IMR-90 (cell line): ENCODE measurements at regions not wholly inside any gene's neighbourhood (a gene's known extent, or its start where the extent isn't known, plus 50 kb on each side); places are given as distances from the start of the nearest gene placed in this dataset.

Source experiments
- BHLHE40 ChIP-seq: fragments of 150-350 bp; IDR thresholded peaks from 2 replicates; pipeline ENCODE4 v1.6.1; 2016; ENCODE audit warnings: mild to moderate bottlenecking, low read depth, low read length
- CEBPB ChIP-seq: IDR thresholded peaks from 2 replicates; pipeline ENCODE4 v1.6.1; 2012; ENCODE audit warnings: low read depth, low read length, improper control_type of control experiment
- CTCF ChIP-seq: conservative IDR thresholded peaks from 2 replicates; pipeline ENCODE4 v1.5.1; 2012; ENCODE audit warnings: mild to moderate bottlenecking, low read depth, low read length, improper control_type of control experiment
- FOS ChIP-seq: fragments of 150-350 bp; IDR thresholded peaks from 2 replicates; pipeline ENCODE4 v1.6.1; 2016; ENCODE audit warnings: low read depth, low read length
- MAZ ChIP-seq: IDR thresholded peaks from 2 replicates; pipeline ENCODE4 v1.6.1; 2012; ENCODE audit warnings: low read depth, mild to moderate bottlenecking, low read length, improper control_type of control experiment, moderate library complexity, borderline replicate concordance
- NFE2L2 ChIP-seq: fragments of 150-350 bp; IDR thresholded peaks from 2 replicates; pipeline ENCODE4 v1.6.1; 2016; ENCODE audit warnings: low read depth, mild to moderate bottlenecking, low read length
- POLR2A ChIP-seq: IDR thresholded peaks from 2 replicates; pipeline ENCODE4 v1.6.1; 2012; ENCODE audit warnings: mild to moderate bottlenecking, low read depth, low read length
- RAD21 ChIP-seq: IDR thresholded peaks from 2 replicates; pipeline ENCODE4 v1.6.1; 2012; ENCODE audit warnings: low read length, improper control_type of control experiment
- RFX5 ChIP-seq: IDR thresholded peaks from 2 replicates; pipeline ENCODE4 v1.8.0; 2012; ENCODE audit warnings: low read depth, mild to moderate bottlenecking, low read length, moderate library complexity
- SMC3 ChIP-seq: fragments of 150-350 bp; IDR thresholded peaks from 2 replicates; pipeline ENCODE4 v1.6.1; 2016; ENCODE audit warnings: low read depth, mild to moderate bottlenecking, antibody characterized with exemption, low read length, moderate library complexity
- TF ChIP-seq, protein P1 (sequence below): fragments of 150-350 bp; IDR thresholded peaks from 2 replicates; pipeline ENCODE4 v1.6.1; 2016; ENCODE audit warnings: low read depth, mild to moderate bottlenecking, low read length, moderate library complexity, borderline replicate concordance

GRCh38 chr5:42268630-42269029, 154.6 kb upstream of the GHR start:
- TF ChIP-seq CTCF (no peak), BHLHE40 (no peak), POLR2A (no peak), MAZ (no peak), RAD21 (no peak), CEBPB (no peak), SMC3 (no peak), NFE2L2 (no peak), RFX5 (no peak), FOS (no peak)
- TF ChIP-seq, protein P1, sequence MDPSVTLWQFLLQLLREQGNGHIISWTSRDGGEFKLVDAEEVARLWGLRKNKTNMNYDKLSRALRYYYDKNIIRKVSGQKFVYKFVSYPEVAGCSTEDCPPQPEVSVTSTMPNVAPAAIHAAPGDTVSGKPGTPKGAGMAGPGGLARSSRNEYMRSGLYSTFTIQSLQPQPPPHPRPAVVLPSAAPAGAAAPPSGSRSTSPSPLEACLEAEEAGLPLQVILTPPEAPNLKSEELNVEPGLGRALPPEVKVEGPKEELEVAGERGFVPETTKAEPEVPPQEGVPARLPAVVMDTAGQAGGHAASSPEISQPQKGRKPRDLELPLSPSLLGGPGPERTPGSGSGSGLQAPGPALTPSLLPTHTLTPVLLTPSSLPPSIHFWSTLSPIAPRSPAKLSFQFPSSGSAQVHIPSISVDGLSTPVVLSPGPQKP = no peak
